LNCAP (cell line): ENCODE measurements at regions not wholly inside any gene's neighbourhood (a gene's known extent, or its start where the extent isn't known, plus 50 kb on each side); places are given as distances from the start of the nearest gene placed in this dataset.

Experiments
- CTCF ChIP-seq: fragments of 450-650 bp; IDR thresholded peaks from 2 replicates; pipeline ENCODE4 v1.5.1; 2017; ENCODE audit warnings: mild to moderate bottlenecking

DNA sequence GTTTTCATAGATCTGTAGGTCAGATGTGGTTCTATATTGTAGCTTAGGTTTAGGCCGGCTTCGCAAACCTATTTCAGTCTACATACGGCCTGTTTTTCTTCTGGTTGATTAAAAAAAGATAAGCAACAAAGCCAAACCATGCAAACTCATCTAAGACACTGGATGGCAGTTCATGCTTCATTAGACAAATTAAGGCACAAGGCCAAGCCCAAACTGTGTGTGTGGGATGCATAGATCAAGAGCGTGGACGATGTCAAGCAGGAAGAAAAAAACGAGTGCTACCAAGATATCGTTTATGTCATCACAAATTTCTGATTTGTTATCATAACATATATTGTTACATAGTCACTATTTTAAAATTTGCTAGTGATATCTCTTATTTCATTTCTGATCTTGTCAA is 357.6 kb upstream of the KIRREL3 start:
- no peak for TF ChIP-seq CTCF

DNA sequence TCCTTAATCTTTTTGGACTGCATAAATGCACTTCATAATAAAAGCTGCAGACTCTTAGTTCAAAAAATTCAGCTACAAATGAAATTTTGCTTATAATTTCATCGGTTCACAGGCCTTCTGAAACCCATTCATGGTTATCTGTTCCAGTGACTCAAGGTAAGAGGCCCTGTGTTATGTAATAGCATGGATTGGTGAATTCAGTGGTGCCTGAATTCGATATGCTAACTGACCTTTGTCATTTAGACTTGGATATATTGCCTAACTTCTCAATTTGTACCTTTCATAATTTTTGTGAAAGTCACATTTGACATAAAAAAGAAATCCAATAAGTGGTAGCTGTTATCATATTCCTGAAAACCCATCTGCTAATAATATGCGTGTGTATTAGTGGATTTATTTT is 349.9 kb upstream of the KIRREL3 start:
- no peak for TF ChIP-seq CTCF

DNA sequence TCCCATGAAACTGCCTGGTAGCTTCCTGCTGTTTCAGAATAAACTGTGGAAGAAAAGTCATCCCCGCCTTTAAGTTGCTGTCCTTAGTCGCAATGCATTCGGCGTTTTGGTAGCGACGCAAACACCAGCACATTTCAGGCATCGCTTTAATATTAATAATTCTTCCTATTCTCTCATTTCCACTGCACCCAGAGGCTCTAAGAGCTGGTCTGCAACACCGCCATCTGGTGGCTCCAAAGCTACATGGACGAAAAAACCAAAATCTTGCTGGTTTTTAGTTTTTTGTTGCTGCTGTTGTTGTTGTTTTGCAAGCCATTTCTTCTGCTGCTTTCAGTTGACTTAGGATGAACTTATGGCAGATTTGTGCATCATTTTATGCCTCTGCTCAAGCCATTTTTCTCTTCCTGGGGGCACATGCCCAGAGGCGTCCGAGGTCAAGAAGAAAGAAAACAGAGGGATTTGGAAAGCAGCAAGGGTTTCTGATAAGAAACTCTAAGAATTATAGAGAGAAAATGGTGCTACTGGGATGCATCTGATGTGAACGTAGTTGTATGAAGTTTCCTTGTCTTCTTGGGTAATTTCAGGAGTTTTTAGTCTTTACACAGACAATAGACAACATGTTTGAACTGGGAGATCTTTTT is 345.4 kb upstream of the KIRREL3 start:
- peak; percentile 60 for TF ChIP-seq CTCF

DNA sequence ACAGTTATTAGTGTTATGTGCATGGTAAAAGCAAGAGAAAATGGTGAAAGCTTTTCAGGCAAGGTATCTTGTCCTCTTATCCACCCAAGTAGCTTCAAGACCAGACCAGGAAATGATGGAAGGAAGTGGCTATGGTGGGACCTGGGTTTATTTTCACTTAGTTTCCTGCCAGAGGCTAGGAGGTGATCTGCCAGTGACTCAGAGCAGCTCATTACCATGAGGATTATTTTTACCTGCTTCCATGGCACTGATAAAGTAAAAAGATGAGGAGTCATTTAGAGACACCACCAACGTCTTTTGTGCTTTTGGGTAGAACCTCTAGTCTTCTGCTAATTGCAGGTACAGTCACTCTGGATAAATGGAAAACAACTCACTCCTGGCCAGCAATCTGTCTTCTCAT is 339.9 kb upstream of the KIRREL3 start:
- TF ChIP-seq CTCF = no peak

GRCh38 chr11:127339376-127339775 is 338.8 kb upstream of the KIRREL3 start:
- TF ChIP-seq CTCF = no peak

DNA sequence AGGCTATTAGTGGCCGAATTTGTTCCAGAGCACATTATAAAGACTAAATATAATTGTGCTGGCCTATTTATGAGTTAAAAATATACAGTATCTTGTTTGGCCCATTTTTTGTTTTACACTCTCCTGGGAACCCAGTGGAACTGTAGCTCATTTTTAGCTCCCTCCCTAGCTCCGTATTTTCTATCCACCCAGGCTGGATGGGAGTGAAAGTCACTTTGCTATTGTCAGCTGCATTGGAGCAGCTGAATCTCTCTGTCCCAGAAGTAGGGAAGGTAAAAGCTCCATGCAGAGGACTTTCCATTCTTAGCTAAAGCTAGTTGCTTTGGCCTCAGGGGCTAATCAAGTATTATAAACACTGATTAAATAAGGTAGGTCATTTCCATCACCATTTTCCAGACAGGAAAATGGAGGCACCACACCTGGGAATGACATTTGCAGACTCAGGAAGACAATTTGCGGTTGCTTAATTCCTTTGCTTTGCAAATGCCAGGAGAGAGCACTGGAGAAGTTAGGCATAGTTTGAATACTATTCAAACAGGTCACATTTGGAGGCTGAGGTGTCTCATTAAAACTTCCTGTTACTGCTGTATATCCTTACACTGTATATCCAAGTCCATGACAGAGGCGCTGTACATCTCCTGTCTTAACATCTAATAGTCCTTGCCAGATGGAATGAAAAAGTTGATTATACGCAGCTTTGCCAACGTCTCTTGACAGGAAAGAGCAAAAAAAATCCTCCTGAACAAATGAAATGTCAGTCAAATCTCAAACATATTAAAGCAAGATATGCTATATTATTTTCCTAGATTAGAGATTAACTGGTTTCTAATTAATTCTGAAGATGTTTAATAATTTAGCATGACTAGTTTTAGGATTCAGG is 338.1 kb upstream of the KIRREL3 start:
- no peak for TF ChIP-seq CTCF

DNA sequence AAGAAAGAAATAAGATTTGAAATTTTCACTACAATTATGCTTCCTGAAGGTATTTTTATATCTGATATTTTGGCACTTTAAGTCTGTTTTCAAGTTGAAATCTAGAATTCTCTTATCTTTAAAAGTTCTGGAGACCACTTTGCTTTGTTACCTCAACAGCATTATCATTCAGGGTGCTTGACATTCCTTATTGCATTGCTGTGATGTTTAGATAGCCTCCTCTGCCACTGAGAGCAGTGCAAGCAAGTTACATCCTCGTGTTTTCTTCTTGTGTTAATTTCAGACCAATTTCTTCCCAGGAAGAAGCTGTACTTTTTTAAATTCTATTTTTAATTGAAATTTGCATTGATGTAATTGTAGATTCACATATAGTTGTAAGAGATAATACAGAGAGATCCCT is 333.9 kb upstream of the KIRREL3 start:
- no peak for TF ChIP-seq CTCF
